GM18498 (cell line): ENCODE measurements at regions not wholly inside any gene's neighbourhood (a gene's known extent, or its start where the extent isn't known, plus 50 kb on each side); places are given as distances from the start of the nearest gene placed in this dataset.
"Not testable (repeated sequence)": the region's sequence is repeated elsewhere in the genome, so short reads cannot be mapped to it uniquely, and the experiment has no call there.

ENCODE experiments used
- ATAC-seq: cut with Tn5 transposase; IDR thresholded peaks from one replicate; pipeline ENCODE4 v1.9.1; 2021; ENCODE audit warnings: mild to moderate bottlenecking, moderate library complexity; ENCODE audit not compliant: unreplicated experiment

- no peak for ATAC-seq
These were observed 354.6 kb downstream of the LRRC70 start for GRCh38 chr5:62933261-62933660.

- no peak for ATAC-seq
These were observed 352.7 kb downstream of the LRRC70 start for GRCh38 chr5:62931153-62931950.

- no peak for ATAC-seq
These were observed 343.6 kb downstream of the LRRC70 start for GRCh38 chr5:62922191-62922590.

GRCh38 chr5:62920856-62921255 lies 342.2 kb downstream of the LRRC70 start:
- ATAC-seq = no peak

- no peak for ATAC-seq
These were observed 330.7 kb downstream of the LRRC70 start for GRCh38 chr5:62909326-62909725.

GRCh38 chr5:62902126-62902525 lies 323.5 kb downstream of the LRRC70 start:
- no peak for ATAC-seq

- no peak for ATAC-seq
These were observed 322.4 kb downstream of the LRRC70 start for GRCh38 chr5:62900976-62901375.

GRCh38 chr5:62896121-62896893 lies 317.7 kb downstream of the LRRC70 start:
- no peak for ATAC-seq

- no peak for ATAC-seq
These were observed 308.1 kb downstream of the LRRC70 start for GRCh38 chr5:62886603-62887315.

- ATAC-seq = not testable (repeated sequence)
These were observed 258.7 kb downstream of the LRRC70 start for GRCh38 chr5:62837330-62837729.

GRCh38 chr5:62829604-62829986 lies 251.0 kb downstream of the LRRC70 start:
- ATAC-seq = no peak

GRCh38 chr5:62828742-62829603 lies 250.4 kb downstream of the LRRC70 start:
- ATAC-seq = no peak

GRCh38 chr5:62825623-62826220 lies 247.1 kb downstream of the LRRC70 start:
- ATAC-seq = no peak

GRCh38 chr5:62824936-62825335 lies 246.3 kb downstream of the LRRC70 start:
- no peak for ATAC-seq

- not testable (repeated sequence) for ATAC-seq
These were observed 238.4 kb downstream of the LRRC70 start for GRCh38 chr5:62817043-62817442.

- ATAC-seq = no peak
These were observed 236.4 kb downstream of the LRRC70 start for GRCh38 chr5:62814991-62815390.

GRCh38 chr5:62812621-62813255 lies 234.1 kb downstream of the LRRC70 start:
- ATAC-seq = no peak

GRCh38 chr5:62804819-62805218 lies 226.2 kb downstream of the LRRC70 start:
- not testable (repeated sequence) for ATAC-seq

GRCh38 chr5:62795926-62796325 lies 217.3 kb downstream of the LRRC70 start:
- no peak for ATAC-seq

GRCh38 chr5:62794456-62794855 lies 215.8 kb downstream of the LRRC70 start:
- ATAC-seq = no peak
